ENCODE measurements at regions not wholly inside any gene's neighbourhood (a gene's known extent, or its start where the extent isn't known, plus 50 kb on each side); places are given as distances from the start of the nearest gene placed in this dataset.

DNA sequence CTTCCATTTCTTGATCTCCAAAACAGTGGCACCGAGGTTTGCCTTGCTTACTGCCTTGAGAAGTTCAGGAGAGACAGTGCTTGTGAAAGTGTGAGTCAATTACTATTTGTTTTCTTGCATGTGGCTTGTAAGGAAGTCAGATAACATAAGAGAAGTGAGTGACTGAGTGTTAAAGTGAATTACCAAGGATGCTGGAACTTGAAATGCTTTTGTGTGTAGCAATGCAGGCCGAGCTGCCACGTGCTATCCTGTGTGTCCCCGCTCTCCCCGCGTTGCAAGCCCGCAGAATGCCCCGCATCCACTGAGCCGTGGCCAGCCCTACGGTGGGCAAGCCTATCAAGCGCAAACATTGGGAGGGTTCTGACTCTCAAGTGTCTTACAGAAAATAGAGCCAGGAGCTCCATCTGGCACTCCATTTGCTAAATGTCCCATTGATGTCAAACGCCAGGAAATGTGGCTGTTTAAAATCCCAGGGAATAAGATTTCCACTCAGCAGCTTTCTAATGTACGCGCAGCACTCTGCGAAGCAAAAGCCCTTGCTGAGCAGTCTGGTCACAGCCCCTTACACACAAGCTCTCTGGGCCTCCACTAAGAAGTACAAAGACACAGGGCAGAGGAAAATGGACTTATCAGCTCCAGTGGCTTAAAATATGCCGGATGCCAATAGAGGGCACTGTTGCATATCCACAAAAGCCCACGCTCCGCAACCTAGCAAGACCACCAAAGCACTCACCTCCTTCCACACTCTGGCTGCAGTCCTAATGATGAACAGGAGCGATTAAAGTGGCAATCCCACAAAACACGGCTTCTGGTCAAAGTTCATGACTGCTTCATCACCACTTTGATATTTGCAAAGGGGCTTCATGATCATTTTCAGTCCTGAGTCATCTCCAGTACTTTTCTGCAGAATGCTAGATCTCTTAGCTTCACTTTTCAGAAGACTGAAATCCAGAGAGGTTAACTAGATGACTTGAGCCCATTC is 158.0 kb upstream of the ITGB1 start:
- Histone ChIP-seq H3K56ac (ENCODE audit: insufficient read length, low read depth, low read length) (no peak overlapping the region), H4K5ac (ENCODE audit: insufficient read length, low read depth, low read length) (no peak overlapping the region), H2AK5ac (ENCODE audit: insufficient read length, low read length) (no peak overlapping the region), H2BK15ac (ENCODE audit: low read depth, low read length) (no peak overlapping the region), H3K23me2 (ENCODE audit: insufficient read length, low read depth, low read length, poor library complexity, severe bottlenecking) (no peaks in the 10 kb centered on the region), H3K23ac (ENCODE audit: insufficient read length, low read depth, low read length) (no peak overlapping the region), H3K4ac (ENCODE audit: low read depth, low read length) (no peak overlapping the region), H3K4me2 (ENCODE audit: insufficient read depth, insufficient read length, low read length) (no peak overlapping the region), H3K9ac (ENCODE audit: extremely low read depth, insufficient read length, low read length) (no peak overlapping the region), H4K91ac (ENCODE audit: insufficient read length, low read depth, low read length) (no peak overlapping the region), H3K79me1 (ENCODE audit: insufficient read depth, low read depth, low read length, poor library complexity, severe bottlenecking) (no peaks in the 10 kb centered on the region), H2BK5ac (ENCODE audit: insufficient read length, low read length) (no peak overlapping the region), H4K20me1 (ENCODE audit: control insufficient read depth, insufficient read depth, insufficient read length) (no peaks in the 10 kb centered on the region), H4K8ac (replicated peaks; ENCODE audit: insufficient read length, low read depth, low read length) (no peak overlapping the region), H3T11ph (ENCODE audit: low read length) (no peak overlapping the region), H3K9me3 (ENCODE audit: control insufficient read depth, low read depth, low read length) (no peaks in the 10 kb centered on the region), H3K18ac (ENCODE audit: insufficient read length, low read depth, low read length) (no peak overlapping the region), H2BK12ac (ENCODE audit: insufficient read length, low read depth, low read length) (no peak overlapping the region), H3K27me3 (ENCODE audit: insufficient read depth, low read length) (no peaks in the 10 kb centered on the region), H2AFZ (ENCODE audit: low read length) (no peak overlapping the region), H3K27ac (ENCODE audit: insufficient read length, low read depth, low read length) (no peak overlapping the region), H2BK120ac (ENCODE audit: low read depth, low read length, poor library complexity, severe bottlenecking) (no peak overlapping the region), H3K4me1 (ENCODE audit: insufficient read depth, low read length) (no peaks in the 10 kb centered on the region; the same call in 1 of the 2 replicates), H3K79me2 (ENCODE audit: insufficient read depth, low read length) (no peaks in the 10 kb centered on the region), H2BK20ac (ENCODE audit: low read depth, low read length, poor library complexity, severe bottlenecking) (no peak overlapping the region), H3K14ac (ENCODE audit: insufficient read depth, low read length) (no peak overlapping the region)
- peak; percentile 76 for TF ChIP-seq CTCF (conservative IDR thresholded peaks at IDR 0.05)
- Mint-ChIP-seq H3K36me3 (ENCODE audit: insufficient read depth in 1 of 3, low read depth in 3 of 3) (no peaks in the 10 kb centered on the region), H3K9me3 (no peaks in the 10 kb centered on the region), H3K27ac (no peak overlapping the region; a peak in 1 of 7 replicates), H3K27me3 (ENCODE audit: low read depth) (no peaks in the 10 kb centered on the region), H3K4me3 (no peak overlapping the region), H3K4me1 (peaks cover 12% of the 10 kb centered on the region in 2 experiments)
- no CpG with 5 or more reads among the region's 20 CpGs for WGBS (ENCODE audit: extremely low coverage, insufficient read length, low lambda C conversion rate)
- peak; percentile 64 for DNase-seq

Measured in H9 (cell line).